Heart left ventricle (tissue), 16 donors: ENCODE measurements at regions not wholly inside any gene's neighbourhood (a gene's known extent, or its start where the extent isn't known, plus 50 kb on each side); places are given as distances from the start of the nearest gene placed in this dataset.

Experiments
- ATAC-seq, 4 donors: fragments of 200-7000 bp; cut with Tn5 transposase; one replicate each; pipeline ENCODE4 v1.9.1; 2020 to 2022; ENCODE audit warnings: moderate library complexity in 4 of 4, mild to moderate bottlenecking in 3 of 4, moderate number of reproducible peaks in 1 of 4
- DNase-seq, 5 donors: peaks; one replicate each; pipeline ENCODE4 v3.0.0-alpha.2; 2020
- H3K27ac ChIP-seq, 12 donors: fragments of 200-600 bp; sonication (generic) in 4 of 12; one replicate each; pipeline versions ENCODE4 v1.5.0 to v1.8.0; 2016 to 2022; ENCODE audit warnings: mild to moderate bottlenecking in 2 of 12
- H3K27me3 ChIP-seq, 9 donors: fragments of 200-600 bp; sonication (generic) in 2 of 9; one replicate each; pipeline versions ENCODE4 v1.5.1 to v1.8.0; 2016 to 2022; ENCODE audit warnings: mild to moderate bottlenecking in 3 of 9
- H3K36me3 ChIP-seq, 9 donors: fragments of 200-600 bp; sonication (generic) in 2 of 9; one replicate each; pipeline versions ENCODE4 v1.5.0 to v1.8.0; 2018 to 2022; ENCODE audit warnings: mild to moderate bottlenecking in 2 of 9
- H3K4me1 ChIP-seq, 12 donors: fragments of 200-600 bp; sonication (generic) in 4 of 12; one replicate each; pipeline versions ENCODE4 v1.5.0 to v1.8.0; 2016 to 2022; ENCODE audit warnings: mild to moderate bottlenecking in 3 of 12
- H3K4me3 ChIP-seq, 12 donors: fragments of 200-600 bp; sonication (generic) in 4 of 12; one replicate each; pipeline versions ENCODE4 v1.5.0 to v1.8.0; 2017 to 2022; ENCODE audit warnings: mild to moderate bottlenecking in 9 of 12, moderate library complexity in 4 of 12
- H3K9me3 ChIP-seq, 12 donors: fragments of 200-600 bp; sonication (generic) in 4 of 12; one replicate each; pipeline versions ENCODE4 v1.5.0 to v1.8.0; 2016 to 2022; ENCODE audit warnings: mild to moderate bottlenecking in 1 of 12
- CTCF ChIP-seq, 12 donors: fragments of 200-600 bp; sonication (generic) in 4 of 12; IDR thresholded peaks; one replicate each; pipeline versions ENCODE4 v1.5.0 to v1.8.0; 2018 to 2022; ENCODE audit warnings: antibody characterized with exemption in 12 of 12, mild to moderate bottlenecking in 5 of 12
- POLR2A ChIP-seq, 2 donors: fragments of 450-650 bp; IDR thresholded peaks; one replicate each; pipeline ENCODE4 v1.6.1; 2017; ENCODE audit warnings: antibody characterized with exemption in 2 of 2, mild to moderate bottlenecking in 2 of 2, moderate library complexity in 2 of 2
- WGBS, 4 donors: extraction: QIAGEN DNeasy Blood & Tissue Kit in 2 of 4; methylation state at CpG; one replicate each; pipeline versions ENCODE4 v1.1.5 to v1.1.7; 2013 to 2018; 5-methylcytosine and 5-hydroxymethylcytosine counted together
- intact Hi-C, 10 donors: fragments of 100-400 bp; cut with DNase I; formaldehyde crosslinking; loops; one replicate each; pipeline versions ENCODE4 v1.11.1 to v1.14.2; 2022
- donor health status: ischemic (EF 13 %, LVEDD 7.1; RV severe dilation, severe dysfunction).
- donor health status: healthy with polysubstance abuse.
- donor health status: DM: no; HTN: yes; CAD: no.
- donor health status: DM: no; HTN: no; CAD: no.
- donor health status: ischemic (EF 25% LVEDD 6.9; RV normal size, moderate dysfunction).
- donor health status: ischemic (EF 25% LVEDD 5.7; RV mildly dilated, moderate dysfunction).
- donor health status: healthy.
- donor health status: DM: yes; HTN: yes; CAD: no.
- donor health status: ischemic (EF 35%, LVEDD 5.7; RV mildly dilated, moderate dysfunction).
- donor health status: nonischemic (EF 11% LVEDD 7.7; RV severe dilation, severe dysfunction).
- donor health status: DM: yes; HTN: yes; CAD: no.
- donor health status: PGD.
- donor health status: ischemic (EF 29% LVEDD 5.4; RV normal size, mild dysfunction).
- donor health status: nonischemic (EF 23%, LVEDD 6.1; RV moderate dilation, normal function).

GRCh38 chr15:39290711-39291435 lies 290.0 kb upstream of the THBS1 start:
- peaks cover 0 to 14% (median 0%) of the 10 kb centered on the region in 12 donors for H3K9me3 ChIP-seq
- DNase-seq (no peak), ATAC-seq (no peak)
- no peak overlapping the region for H3K4me3 ChIP-seq
- no peak overlapping the region for H3K27ac ChIP-seq
- WGBS, 4 donors: 88 to 93% (median 90%) methylated on average over 4 of the region's 4 CpGs
- no peaks in the 10 kb centered on the region for H3K27me3 ChIP-seq
- intact Hi-C loops: no loop called here
- TF ChIP-seq CTCF (IDR thresholded peaks at IDR 0.05) (no peak), POLR2A (IDR thresholded peaks at IDR 0.05) (no peak)
- peaks cover 0 to 3% (median 0%) of the 10 kb centered on the region in 12 donors for H3K4me1 ChIP-seq
- no peaks in the 10 kb centered on the region for H3K36me3 ChIP-seq

GRCh38 chr15:39291690-39292089 lies 289.2 kb upstream of the THBS1 start:
- no peak overlapping the region for H3K4me3 ChIP-seq
- H3K4me1 ChIP-seq: peaks cover 0 to 3% (median 0%) of the 10 kb centered on the region in 12 donors
- intact Hi-C loops: no loop called here
- 95 to 97% (median 96%) methylated on average over 3 of the region's 3 CpGs for WGBS, 4 donors
- no peak for DNase-seq
- no peaks in the 10 kb centered on the region for H3K27me3 ChIP-seq
- ATAC-seq: no peak
- H3K36me3 ChIP-seq: no peaks in the 10 kb centered on the region
- no peak overlapping the region for H3K27ac ChIP-seq
- peaks cover 0 to 14% (median 0%) of the 10 kb centered on the region in 12 donors for H3K9me3 ChIP-seq
- TF ChIP-seq CTCF (IDR thresholded peaks at IDR 0.05) (no peak), POLR2A (IDR thresholded peaks at IDR 0.05) (no peak)

GRCh38 chr15:39296955-39297354 lies 283.9 kb upstream of the THBS1 start:
- no peak overlapping the region for H3K27ac ChIP-seq
- H3K36me3 ChIP-seq: no peaks in the 10 kb centered on the region
- intact Hi-C loops: no loop called here
- no peaks in the 10 kb centered on the region for H3K27me3 ChIP-seq
- ATAC-seq (no peak), DNase-seq (no peak)
- WGBS, 4 donors: 46 to 97% (median 71%) methylated on average over 1 of the region's 1 CpG
- peaks cover 0 to 12% (median 0%) of the 10 kb centered on the region in 12 donors for H3K9me3 ChIP-seq
- H3K4me3 ChIP-seq: no peak overlapping the region
- H3K4me1 ChIP-seq: peaks cover 0 to 3% (median 0%) of the 10 kb centered on the region in 12 donors
- TF ChIP-seq CTCF (IDR thresholded peaks at IDR 0.05): no peak

- TF ChIP-seq CTCF (IDR thresholded peaks at IDR 0.05): no peak
- no peak for TF ChIP-seq POLR2A (IDR thresholded peaks at IDR 0.05)
- H3K4me1 ChIP-seq: peaks cover 0 to 3% (median 0%) of the 10 kb centered on the region in 12 donors
- no peak overlapping the region for H3K27ac ChIP-seq
- ATAC-seq: no peak
- 73 to 79% (median 76%) methylated on average over 4 of the region's 4 CpGs for WGBS, 4 donors
- no peak overlapping the region for H3K4me3 ChIP-seq
- no peak for DNase-seq
- intact Hi-C loops: no loop called here
- H3K27me3 ChIP-seq: no peaks in the 10 kb centered on the region
- no peaks in the 10 kb centered on the region for H3K36me3 ChIP-seq
- H3K9me3 ChIP-seq: no peaks in the 10 kb centered on the region
These were observed 282.5 kb upstream of the THBS1 start for GRCh38 chr15:39298271-39298962.
